ENCODE measurements at regions not wholly inside any gene's neighbourhood (a gene's known extent, or its start where the extent isn't known, plus 50 kb on each side); places are given as distances from the start of the nearest gene placed in this dataset.

GRCh38 chr22:22045571-22046335, 63.2 kb upstream of the TOP3B start:
- no peak overlapping the region for H4K8ac ChIP-seq (ENCODE audit: low read depth, low read length)
- no peak overlapping the region for H2AFZ ChIP-seq (ENCODE audit: insufficient read depth, low read length, poor library complexity)
- no peaks in the 10 kb centered on the region for H3K27me3 ChIP-seq (ENCODE audit: insufficient read depth, low read length)
- H2AK5ac ChIP-seq (ENCODE audit: low read length), result no peak overlapping the region
- no peaks in the 10 kb centered on the region for H3K36me3 ChIP-seq (ENCODE audit: control insufficient read depth in 1 of 2, insufficient read depth in 2 of 2, low read length in 2 of 2)
- no peaks in the 10 kb centered on the region for H3K79me1 ChIP-seq (ENCODE audit: low read length)
- H3K4me1 ChIP-seq (ENCODE audit: control insufficient read depth in 1 of 2, insufficient read depth in 2 of 2, low read length in 2 of 2), result no peaks in the 10 kb centered on the region
- no peaks in the 10 kb centered on the region for H3K79me2 ChIP-seq (ENCODE audit: control insufficient read depth, insufficient read depth, low read length, poor library complexity)
- DNase-seq, result no peak
- no peak overlapping the region for H4K91ac ChIP-seq (ENCODE audit: low read depth, low read length)
- no peak overlapping the region for H3K9ac ChIP-seq (ENCODE audit: low read length)
- no peak overlapping the region for H3K4me2 ChIP-seq (ENCODE audit: low read length)
- no peak overlapping the region for H2BK12ac ChIP-seq (ENCODE audit: low read length)
- H3K9me3 ChIP-seq (ENCODE audit: insufficient read depth, low read depth, low read length), result no peaks in the 10 kb centered on the region
- H3K23ac ChIP-seq (ENCODE audit: low read length), result no peak overlapping the region
- no peak overlapping the region for H3K4ac ChIP-seq (ENCODE audit: low read depth, low read length)
- no peak overlapping the region for H3K18ac ChIP-seq (ENCODE audit: low read length)
- WGBS (ENCODE audit: extremely low coverage, insufficient coverage, insufficient read length), result no CpG with 5 or more reads among the region's 6 CpGs
- H3K4me3 ChIP-seq (ENCODE audit: low read depth, low read length), result no peak overlapping the region
- no peak overlapping the region for H3K27ac ChIP-seq (ENCODE audit: low read depth, low read length)
- no peak overlapping the region for H4K12ac ChIP-seq (ENCODE audit: low read depth, low read length)
- no peak overlapping the region for H2BK120ac ChIP-seq (ENCODE audit: insufficient read depth, low read length, poor library complexity)
- no peak overlapping the region for H2BK5ac ChIP-seq (ENCODE audit: low read depth, low read length, poor library complexity)
- H3K14ac ChIP-seq (ENCODE audit: low read length), result no peak overlapping the region

- Histone ChIP-seq H3K27ac (ENCODE audit: low read depth, low read length) (no peak overlapping the region), H3K4ac (ENCODE audit: low read depth, low read length) (no peak overlapping the region), H4K12ac (ENCODE audit: low read depth, low read length) (no peak overlapping the region), H2BK12ac (ENCODE audit: low read length) (no peak overlapping the region), H3K79me2 (ENCODE audit: control insufficient read depth, insufficient read depth, low read length, poor library complexity) (no peaks in the 10 kb centered on the region), H3K23ac (ENCODE audit: low read length) (no peak overlapping the region), H2AFZ (ENCODE audit: insufficient read depth, low read length, poor library complexity) (no peak overlapping the region), H3K4me3 (ENCODE audit: low read depth, low read length) (no peak overlapping the region), H3K9ac (ENCODE audit: low read length) (no peak overlapping the region), H3K4me1 (ENCODE audit: control insufficient read depth in 1 of 2, insufficient read depth in 2 of 2, low read length in 2 of 2) (no peaks in the 10 kb centered on the region), H2BK5ac (ENCODE audit: low read depth, low read length, poor library complexity) (no peak overlapping the region), H4K91ac (ENCODE audit: low read depth, low read length) (no peak overlapping the region), H2BK120ac (ENCODE audit: insufficient read depth, low read length, poor library complexity) (no peak overlapping the region), H3K36me3 (ENCODE audit: control insufficient read depth in 1 of 2, insufficient read depth in 2 of 2, low read length in 2 of 2) (no peaks in the 10 kb centered on the region), H3K9me3 (ENCODE audit: insufficient read depth, low read depth, low read length) (no peaks in the 10 kb centered on the region), H3K14ac (ENCODE audit: low read length) (no peak overlapping the region), H3K18ac (ENCODE audit: low read length) (no peak overlapping the region), H2AK5ac (ENCODE audit: low read length) (no peak overlapping the region), H3K27me3 (ENCODE audit: insufficient read depth, low read length) (no peaks in the 10 kb centered on the region), H4K8ac (ENCODE audit: low read depth, low read length) (no peak overlapping the region), H3K4me2 (ENCODE audit: low read length) (no peak overlapping the region), H3K79me1 (ENCODE audit: low read length) (no peaks in the 10 kb centered on the region)
- DNase-seq, result no peak
- WGBS (ENCODE audit: extremely low coverage, insufficient coverage, insufficient read length), result no CpG with 5 or more reads among the region's 2 CpGs
Measured at GRCh38 chr22:22044153-22044552, 61.6 kb upstream of the TOP3B start.

GRCh38 chr22:22043296-22044078, 60.9 kb upstream of the TOP3B start:
- no peak overlapping the region for H2BK12ac ChIP-seq (ENCODE audit: low read length)
- no peak overlapping the region for H3K18ac ChIP-seq (ENCODE audit: low read length)
- no peak overlapping the region for H3K4ac ChIP-seq (ENCODE audit: low read depth, low read length)
- H4K91ac ChIP-seq (ENCODE audit: low read depth, low read length), result no peak overlapping the region
- H3K79me2 ChIP-seq (ENCODE audit: control insufficient read depth, insufficient read depth, low read length, poor library complexity), result no peaks in the 10 kb centered on the region
- no peaks in the 10 kb centered on the region for H3K27me3 ChIP-seq (ENCODE audit: insufficient read depth, low read length)
- H3K4me3 ChIP-seq (ENCODE audit: low read depth, low read length), result no peak overlapping the region
- no CpG with 5 or more reads among the region's 11 CpGs for WGBS (ENCODE audit: extremely low coverage, insufficient coverage, insufficient read length)
- no peak for DNase-seq
- H3K4me1 ChIP-seq (ENCODE audit: control insufficient read depth in 1 of 2, insufficient read depth in 2 of 2, low read length in 2 of 2), result no peaks in the 10 kb centered on the region
- no peaks in the 10 kb centered on the region for H3K79me1 ChIP-seq (ENCODE audit: low read length)
- no peak overlapping the region for H4K8ac ChIP-seq (ENCODE audit: low read depth, low read length)
- H3K23ac ChIP-seq (ENCODE audit: low read length), result no peak overlapping the region
- no peak overlapping the region for H4K12ac ChIP-seq (ENCODE audit: low read depth, low read length)
- H3K9ac ChIP-seq (ENCODE audit: low read length), result no peak overlapping the region
- H3K36me3 ChIP-seq (ENCODE audit: control insufficient read depth in 1 of 2, insufficient read depth in 2 of 2, low read length in 2 of 2), result no peaks in the 10 kb centered on the region
- H3K14ac ChIP-seq (ENCODE audit: low read length), result no peak overlapping the region
- H2AK5ac ChIP-seq (ENCODE audit: low read length), result no peak overlapping the region
- H2BK5ac ChIP-seq (ENCODE audit: low read depth, low read length, poor library complexity), result no peak overlapping the region
- no peak overlapping the region for H3K27ac ChIP-seq (ENCODE audit: low read depth, low read length)
- H2AFZ ChIP-seq (ENCODE audit: insufficient read depth, low read length, poor library complexity), result no peak overlapping the region
- no peak overlapping the region for H3K4me2 ChIP-seq (ENCODE audit: low read length)
- no peaks in the 10 kb centered on the region for H3K9me3 ChIP-seq (ENCODE audit: insufficient read depth, low read depth, low read length)
- H2BK120ac ChIP-seq (ENCODE audit: insufficient read depth, low read length, poor library complexity), result no peak overlapping the region

- no peaks in the 10 kb centered on the region for H3K79me2 ChIP-seq (ENCODE audit: control insufficient read depth, insufficient read depth, low read length, poor library complexity)
- H2BK120ac ChIP-seq (ENCODE audit: insufficient read depth, low read length, poor library complexity), result no peak overlapping the region
- WGBS (ENCODE audit: extremely low coverage, insufficient coverage, insufficient read length), result no CpG with 5 or more reads among the region's 7 CpGs
- no peak for DNase-seq
- H3K9me3 ChIP-seq (ENCODE audit: insufficient read depth, low read depth, low read length), result no peaks in the 10 kb centered on the region
- no peak overlapping the region for H2BK12ac ChIP-seq (ENCODE audit: low read length)
- no peaks in the 10 kb centered on the region for H3K79me1 ChIP-seq (ENCODE audit: low read length)
- no peak overlapping the region for H3K18ac ChIP-seq (ENCODE audit: low read length)
- H3K4ac ChIP-seq (ENCODE audit: low read depth, low read length), result no peak overlapping the region
- no peaks in the 10 kb centered on the region for H3K4me1 ChIP-seq (ENCODE audit: control insufficient read depth in 1 of 2, insufficient read depth in 2 of 2, low read length in 2 of 2)
- no peak overlapping the region for H2BK5ac ChIP-seq (ENCODE audit: low read depth, low read length, poor library complexity)
- no peak overlapping the region for H4K12ac ChIP-seq (ENCODE audit: low read depth, low read length)
- no peak overlapping the region for H3K23ac ChIP-seq (ENCODE audit: low read length)
- no peak overlapping the region for H4K91ac ChIP-seq (ENCODE audit: low read depth, low read length)
- H2AFZ ChIP-seq (ENCODE audit: insufficient read depth, low read length, poor library complexity), result no peak overlapping the region
- no peak overlapping the region for H4K8ac ChIP-seq (ENCODE audit: low read depth, low read length)
- no peaks in the 10 kb centered on the region for H3K36me3 ChIP-seq (ENCODE audit: control insufficient read depth in 1 of 2, insufficient read depth in 2 of 2, low read length in 2 of 2)
- H3K14ac ChIP-seq (ENCODE audit: low read length), result no peak overlapping the region
- H3K4me2 ChIP-seq (ENCODE audit: low read length), result no peak overlapping the region
- no peak overlapping the region for H3K4me3 ChIP-seq (ENCODE audit: low read depth, low read length)
- H2AK5ac ChIP-seq (ENCODE audit: low read length), result no peak overlapping the region
- no peaks in the 10 kb centered on the region for H3K27me3 ChIP-seq (ENCODE audit: insufficient read depth, low read length)
- no peak overlapping the region for H3K9ac ChIP-seq (ENCODE audit: low read length)
- no peak overlapping the region for H3K27ac ChIP-seq (ENCODE audit: low read depth, low read length)
Measured at GRCh38 chr22:22042599-22043295, 60.2 kb upstream of the TOP3B start.

All from trophoblast cell (in vitro differentiated cells and primary cell).